Adrenal gland (tissue), 9 donors: ENCODE measurements at regions not wholly inside any gene's neighbourhood (a gene's known extent, or its start where the extent isn't known, plus 50 kb on each side); places are given as distances from the start of the nearest gene placed in this dataset.

Experiments
- DNase-seq, 7 donors: peaks; one replicate each; pipeline ENCODE4 v3.0.0-alpha.2; 2019 to 2020
- H3K27ac ChIP-seq, 5 donors: fragments of 200-600 bp; sonication (generic) in 4 of 5; 1 replicate in 3 of 5; 2 replicates in 2 of 5; pipeline versions ENCODE4 v1.5.1 to v1.8.0; 2016 to 2020; ENCODE audit warnings: mild to moderate bottlenecking in 1 of 5
- H3K27me3 ChIP-seq: fragments of 200-600 bp; 2 replicates; pipeline ENCODE4 v1.8.0; 2021
- H3K36me3 ChIP-seq, 2 donors: fragments of 200-600 bp; replicated peaks in 1 of 2; 1 replicate in 1 of 2; 2 replicates in 1 of 2; pipeline versions ENCODE4 v1.5.1 to v1.8.0; 2018 to 2022
- H3K4me1 ChIP-seq, 2 donors: fragments of 200-600 bp; replicated peaks in 1 of 2; 1 replicate in 1 of 2; 2 replicates in 1 of 2; pipeline versions ENCODE4 v1.5.1 to v1.8.0; 2018 to 2021
- H3K4me3 ChIP-seq, 4 donors: fragments of 200-600 bp; sonication (generic) in 3 of 4; one replicate each; pipeline ENCODE4 v1.5.1; 2016 to 2018
- H3K9me3 ChIP-seq, 3 donors: fragments of 200-600 bp; sonication (generic) in 1 of 3; replicated peaks in 1 of 3; 1 replicate in 2 of 3; 2 replicates in 1 of 3; pipeline versions ENCODE4 v1.5.1 to v1.8.0; 2016 to 2021
- POLR2A ChIP-seq, 2 donors: fragments of 450-650 bp; IDR thresholded peaks; one replicate each; pipeline ENCODE4 v1.6.1; 2017; ENCODE audit warnings: antibody characterized with exemption in 2 of 2, mild to moderate bottlenecking in 2 of 2, moderate library complexity in 1 of 2
- WGBS, 4 donors: extraction: QIAGEN DNeasy Blood & Tissue Kit in 2 of 4; methylation state at CpG; one replicate each; pipeline versions ENCODE4 v1.1.5 to v1.1.7; 2013 to 2017; 5-methylcytosine and 5-hydroxymethylcytosine counted together
- intact Hi-C, 2 donors: fragments of 100-400 bp; cut with DNase I; formaldehyde crosslinking; loops; one replicate each; pipeline versions ENCODE4 v1.14.1 to v1.15.0; 2022 to 2023
- TF ChIP-seq, protein P1 (sequence below), 6 experiments: fragments of 450-650 bp in 4 of 6; fragments of 200-600 bp in 2 of 6; sonication (generic) in 1 of 6; IDR thresholded peaks; 1 replicate in 5 of 6; 2 replicates in 1 of 6; pipeline versions ENCODE4 v1.5.1 to v1.8.0; 2016 to 2021; ENCODE audit warnings: antibody characterized with exemption in 6 of 6, mild to moderate bottlenecking in 2 of 6, moderate library complexity in 1 of 6
- donor health status: healthy with polysubstance abuse.
- donor health status: Bipolar disorder and iron deficiency.
- donor health status: DM: yes; HTN: yes; CAD: no.
- donor health status: DM: no; HTN: no; CAD: no.
- donor health status: DM: no; HTN: no; CAD: no.

DNA sequence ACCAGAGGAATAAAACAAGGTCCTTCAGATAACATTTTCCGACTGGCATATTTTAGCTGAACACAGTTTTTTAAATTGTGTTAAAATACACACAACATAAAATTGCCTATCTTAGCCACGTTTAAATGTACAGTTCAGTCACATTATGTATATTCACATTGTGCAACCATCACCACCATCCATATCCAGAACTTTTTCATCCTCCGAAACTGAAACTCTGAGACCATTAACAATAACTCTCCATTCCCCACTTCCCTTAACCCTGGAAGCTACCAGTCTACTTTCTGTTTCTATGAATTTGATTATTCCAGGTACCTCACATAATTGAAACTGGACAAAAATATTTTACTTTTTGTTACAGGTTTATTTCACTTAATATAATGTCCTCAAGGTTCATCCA is 213.3 kb downstream of the ETS1 start:
- no peaks in the 10 kb centered on the region for H3K4me1 ChIP-seq
- no peak overlapping the region for H3K4me3 ChIP-seq
- WGBS, 4 donors, result 55 to 65% (median 59%) methylated on average over 3 of the region's 3 CpGs
- H3K36me3 ChIP-seq, result no peaks in the 10 kb centered on the region
- DNase-seq, result no peak
- H3K27ac ChIP-seq, result no peak overlapping the region
- TF ChIP-seq, protein P1, sequence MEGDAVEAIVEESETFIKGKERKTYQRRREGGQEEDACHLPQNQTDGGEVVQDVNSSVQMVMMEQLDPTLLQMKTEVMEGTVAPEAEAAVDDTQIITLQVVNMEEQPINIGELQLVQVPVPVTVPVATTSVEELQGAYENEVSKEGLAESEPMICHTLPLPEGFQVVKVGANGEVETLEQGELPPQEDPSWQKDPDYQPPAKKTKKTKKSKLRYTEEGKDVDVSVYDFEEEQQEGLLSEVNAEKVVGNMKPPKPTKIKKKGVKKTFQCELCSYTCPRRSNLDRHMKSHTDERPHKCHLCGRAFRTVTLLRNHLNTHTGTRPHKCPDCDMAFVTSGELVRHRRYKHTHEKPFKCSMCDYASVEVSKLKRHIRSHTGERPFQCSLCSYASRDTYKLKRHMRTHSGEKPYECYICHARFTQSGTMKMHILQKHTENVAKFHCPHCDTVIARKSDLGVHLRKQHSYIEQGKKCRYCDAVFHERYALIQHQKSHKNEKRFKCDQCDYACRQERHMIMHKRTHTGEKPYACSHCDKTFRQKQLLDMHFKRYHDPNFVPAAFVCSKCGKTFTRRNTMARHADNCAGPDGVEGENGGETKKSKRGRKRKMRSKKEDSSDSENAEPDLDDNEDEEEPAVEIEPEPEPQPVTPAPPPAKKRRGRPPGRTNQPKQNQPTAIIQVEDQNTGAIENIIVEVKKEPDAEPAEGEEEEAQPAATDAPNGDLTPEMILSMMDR (IDR thresholded peaks at IDR 0.05), result no peak
- no peak for TF ChIP-seq POLR2A (IDR thresholded peaks at IDR 0.05)
- intact Hi-C loops, result no loop called here
- no peaks in the 10 kb centered on the region for H3K9me3 ChIP-seq
- H3K27me3 ChIP-seq, result no peaks in the 10 kb centered on the region

DNA sequence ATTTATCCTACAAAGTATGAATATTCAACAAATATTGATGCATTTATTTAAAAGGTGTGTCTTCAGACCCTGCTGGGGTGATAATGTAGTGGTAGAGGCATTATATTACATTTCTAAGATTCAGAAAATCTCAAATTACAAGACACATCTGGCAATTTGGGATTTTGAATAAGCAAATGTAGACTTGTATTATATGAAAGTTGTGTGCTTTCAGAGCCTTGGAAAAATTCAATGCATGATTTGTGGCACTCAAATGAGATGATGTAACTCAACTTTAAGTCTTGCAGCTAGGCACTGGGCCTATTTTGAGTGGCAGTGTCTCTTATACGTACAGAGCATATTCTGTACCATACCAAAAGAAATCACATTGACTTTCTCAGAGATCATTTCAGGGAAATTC is 214.4 kb downstream of the ETS1 start:
- no peak overlapping the region for H3K27ac ChIP-seq
- H3K27me3 ChIP-seq, result no peaks in the 10 kb centered on the region
- DNase-seq, result no peak
- no peaks in the 10 kb centered on the region for H3K9me3 ChIP-seq
- H3K36me3 ChIP-seq, result no peaks in the 10 kb centered on the region
- WGBS, 4 donors, result 81 to 92% (median 87%) methylated on average over 1 of the region's 1 CpG
- no peak overlapping the region for H3K4me3 ChIP-seq
- no peaks in the 10 kb centered on the region for H3K4me1 ChIP-seq
- TF ChIP-seq, protein P1 (IDR thresholded peaks at IDR 0.05), result no peak
- no peak for TF ChIP-seq POLR2A (IDR thresholded peaks at IDR 0.05)
- intact Hi-C loops, result no loop called here

DNA sequence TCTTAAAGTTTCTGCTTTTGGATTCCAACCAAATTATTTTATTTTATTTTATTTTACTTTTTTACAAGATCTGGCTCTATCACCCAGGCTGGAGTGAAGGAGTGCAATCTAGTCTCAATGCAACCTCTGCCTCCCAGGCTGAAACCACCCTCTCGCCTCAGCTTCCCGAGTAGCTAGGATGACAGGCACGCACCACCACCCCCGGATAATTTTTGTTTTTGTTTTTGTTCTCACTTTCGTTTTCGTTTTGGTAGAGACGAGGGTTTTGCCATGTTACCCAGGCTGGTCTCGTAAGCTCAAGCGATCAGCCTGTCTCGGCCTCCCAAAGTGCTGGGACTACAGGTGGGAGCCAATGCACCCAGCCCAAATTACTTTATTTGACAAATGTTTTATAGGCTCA is 219.8 kb downstream of the ETS1 start:
- H3K4me3 ChIP-seq, result no peak overlapping the region
- TF ChIP-seq POLR2A (IDR thresholded peaks at IDR 0.05), result no peak
- TF ChIP-seq, protein P1 (IDR thresholded peaks at IDR 0.05), result no peak

DNA sequence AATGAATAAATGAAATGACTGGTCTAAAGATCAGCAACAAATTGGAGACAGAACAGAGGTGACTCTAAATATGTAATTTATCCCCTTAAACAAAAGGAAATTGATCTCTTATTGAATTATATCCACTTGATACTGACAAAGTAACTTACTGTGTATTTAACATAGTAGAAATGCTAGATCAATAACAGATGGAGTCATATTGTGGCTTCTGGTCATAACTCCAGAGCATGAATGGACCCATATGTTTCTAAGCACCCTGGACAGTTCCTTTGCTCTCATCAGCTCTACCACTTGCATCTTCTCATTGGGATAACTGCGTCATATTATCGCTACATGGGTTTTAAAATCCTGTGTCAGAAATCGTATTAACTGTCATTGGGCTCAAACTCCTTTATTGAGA is 222.3 kb downstream of the ETS1 start:
- 51 to 63% (median 57%) methylated on average over 3 of the region's 3 CpGs for WGBS, 4 donors

More for the DNA sequence above, 219.8 kb downstream of the ETS1 start:
- WGBS, 4 donors, result 73 to 85% (median 79%) methylated on average over 10 of the region's 10 CpGs
- no peaks in the 10 kb centered on the region for H3K4me1 ChIP-seq
- H3K9me3 ChIP-seq, result no peaks in the 10 kb centered on the region
- H3K36me3 ChIP-seq, result no peaks in the 10 kb centered on the region
- no peak for DNase-seq
- H3K27ac ChIP-seq, result no peak overlapping the region
- intact Hi-C loops, result no loop called here
- no peaks in the 10 kb centered on the region for H3K27me3 ChIP-seq

More for the DNA sequence above, 222.3 kb downstream of the ETS1 start:
- Histone ChIP-seq H3K27me3 (no peaks in the 10 kb centered on the region), H3K36me3 (no peaks in the 10 kb centered on the region), H3K9me3 (no peaks in the 10 kb centered on the region), H3K4me1 (no peaks in the 10 kb centered on the region), H3K4me3 (no peak overlapping the region), H3K27ac (no peak overlapping the region)
- intact Hi-C loops, result no loop called here
- DNase-seq, result no peak
- TF ChIP-seq, protein P1 (IDR thresholded peaks at IDR 0.05), result no peak
- no peak for TF ChIP-seq POLR2A (IDR thresholded peaks at IDR 0.05)
